SU-DHL-6 (cell line): ENCODE measurements at regions not wholly inside any gene's neighbourhood (a gene's known extent, or its start where the extent isn't known, plus 50 kb on each side); places are given as distances from the start of the nearest gene placed in this dataset.

Experiments
- H2AFZ ChIP-seq: fragments of 200-600 bp; sonication (generic); 2 replicates; pipeline ENCODE4 v1.6.1; 2014; ENCODE audit warnings: low read depth, mild to moderate bottlenecking, moderate library complexity, mixed read lengths, antibody characterized with exemption, low read length; ENCODE audit not compliant: severe bottlenecking
- H3F3A ChIP-seq: fragments of 200-600 bp; shearing (Covaris generic); 2 replicates; pipeline ENCODE4 v1.6.0; 2016; ENCODE audit warnings: antibody characterized with exemption, mild to moderate bottlenecking; ENCODE audit not compliant: insufficient read depth
- H3K27ac ChIP-seq: fragments of 200-600 bp; sonication (generic); 2 replicates; pipeline ENCODE4 v1.5.1; 2016; ENCODE audit warnings: low read depth, mild to moderate bottlenecking, low read length, moderate library complexity, mixed read lengths
- H3K27me3 ChIP-seq: fragments of 200-600 bp; sonication (generic), shearing (Covaris generic); 2 replicates; pipeline ENCODE4 v1.6.0; 2014; ENCODE audit warnings: mild to moderate bottlenecking, low read length
- H3K36me3 ChIP-seq: fragments of 200-600 bp; sonication (generic); 2 replicates; pipeline ENCODE4 v1.6.1; 2014; ENCODE audit warnings: mild to moderate bottlenecking, low read length, mixed read lengths
- H3K4me2 ChIP-seq: fragments of 300-600, 200-600 bp; shearing (Covaris generic), sonication (generic); 2 replicates; pipeline ENCODE4 v1.6.0; 2014; ENCODE audit warnings: low read length, low read depth, mild to moderate bottlenecking; ENCODE audit not compliant: poor library complexity, severe bottlenecking
- H3K4me3 ChIP-seq: fragments of 200-600 bp; sonication (generic); 2 replicates; pipeline ENCODE4 v1.5.1; 2014; ENCODE audit warnings: antibody characterized with exemption, low read length, mild to moderate bottlenecking, mixed read lengths; ENCODE audit not compliant: insufficient read depth, poor library complexity, severe bottlenecking
- H3K79me2 ChIP-seq: fragments of 200-600 bp; sonication (generic); 2 replicates; pipeline ENCODE4 v1.6.1; 2014; ENCODE audit warnings: mild to moderate bottlenecking, low read length, moderate library complexity; ENCODE audit not compliant: insufficient read depth
- H3K9ac ChIP-seq: fragments of 200-600 bp; sonication (generic); 2 replicates; pipeline ENCODE4 v1.7.0; 2014; ENCODE audit warnings: mild to moderate bottlenecking, low read length
- H3K9me2 ChIP-seq: fragments of 200-600 bp; sonication (generic); replicated peaks from 2 replicates; pipeline ENCODE4 v1.6.1; 2014; ENCODE audit warnings: low read length; ENCODE audit not compliant: insufficient read depth
- H3K9me3 ChIP-seq: fragments of 200-600 bp; sonication (generic); 2 replicates; pipeline ENCODE4 v1.6.1; 2014; ENCODE audit warnings: low read length, mixed read lengths; ENCODE audit not compliant: insufficient read depth
- H4K20me1 ChIP-seq: fragments of 200-600 bp; sonication (generic); 2 replicates; pipeline ENCODE4 v1.6.1; 2014; ENCODE audit warnings: low read depth, mild to moderate bottlenecking, antibody characterized with exemption, low read length, moderate library complexity, mixed read lengths
- CTCF ChIP-seq: fragments of 200-600 bp; sonication (generic); IDR thresholded peaks from one replicate; pipeline ENCODE4 v1.5.1; 2017; ENCODE audit warnings: antibody characterized with exemption, mild to moderate bottlenecking, low read length, moderate library complexity; ENCODE audit not compliant: insufficient read depth, poor library complexity, severe bottlenecking
- EZH2phosphoT487 ChIP-seq: fragments of 200-600 bp; sonication (generic), shearing (Covaris generic); conservative IDR thresholded peaks from 2 replicates; pipeline ENCODE4 v1.6.1; 2018; ENCODE audit warnings: mild to moderate bottlenecking, antibody characterized with exemption, low read length, moderate library complexity, mixed read lengths

- Histone ChIP-seq H3K9ac (no peak overlapping the region), H3K9me2 (no peaks in the 10 kb centered on the region), H3F3A (no peaks in the 10 kb centered on the region), H3K36me3 (no peaks in the 10 kb centered on the region), H2AFZ (no peak overlapping the region), H3K4me3 (no peak overlapping the region), H3K27ac (no peak overlapping the region), H3K4me2 (no peak overlapping the region), H3K9me3 (no peaks in the 10 kb centered on the region), H4K20me1 (no peaks in the 10 kb centered on the region), H3K27me3 (no peaks in the 10 kb centered on the region), H3K79me2 (no peaks in the 10 kb centered on the region)
- TF ChIP-seq EZH2phosphoT487 = no peak
- TF ChIP-seq CTCF = no peak
Measured at GRCh38 chr2:164151522-164151921, 415.7 kb upstream of the FIGN start.

- no peak overlapping the region for H3K4me3 ChIP-seq
- no peaks in the 10 kb centered on the region for H3K36me3 ChIP-seq
- no peaks in the 10 kb centered on the region for H3K79me2 ChIP-seq
- H3K4me2 ChIP-seq = no peak overlapping the region
- no peaks in the 10 kb centered on the region for H4K20me1 ChIP-seq
- H3K9ac ChIP-seq = no peak overlapping the region
- H2AFZ ChIP-seq = no peak overlapping the region
- no peak overlapping the region for H3K27ac ChIP-seq
- no peaks in the 10 kb centered on the region for H3F3A ChIP-seq
- no peaks in the 10 kb centered on the region for H3K9me2 ChIP-seq
- TF ChIP-seq EZH2phosphoT487 = no peak
- no peak for TF ChIP-seq CTCF
- no peaks in the 10 kb centered on the region for H3K27me3 ChIP-seq
- no peaks in the 10 kb centered on the region for H3K9me3 ChIP-seq
Measured at GRCh38 chr2:164150604-164151003, 414.8 kb upstream of the FIGN start.

GRCh38 chr2:164146441-164146840 is 410.6 kb upstream of the FIGN start:
- H2AFZ ChIP-seq = no peak overlapping the region
- no peak overlapping the region for H3K9ac ChIP-seq
- no peak overlapping the region for H3K27ac ChIP-seq
- no peaks in the 10 kb centered on the region for H3K9me2 ChIP-seq
- no peak overlapping the region for H3K4me2 ChIP-seq
- H4K20me1 ChIP-seq = no peaks in the 10 kb centered on the region
- H3K9me3 ChIP-seq = no peaks in the 10 kb centered on the region
- no peak overlapping the region for H3K4me3 ChIP-seq
- H3K36me3 ChIP-seq = no peaks in the 10 kb centered on the region
- H3F3A ChIP-seq = no peaks in the 10 kb centered on the region
- no peaks in the 10 kb centered on the region for H3K27me3 ChIP-seq
- no peaks in the 10 kb centered on the region for H3K79me2 ChIP-seq
- TF ChIP-seq EZH2phosphoT487 (no peak), CTCF (no peak)
